ENCODE measurements at regions not wholly inside any gene's neighbourhood (a gene's known extent, or its start where the extent isn't known, plus 50 kb on each side); places are given as distances from the start of the nearest gene placed in this dataset.

- H3K36me3 ChIP-seq, result no peaks in the 10 kb centered on the region
- H3K27me3 ChIP-seq, result no peaks in the 10 kb centered on the region
- TF ChIP-seq POLR2A (IDR thresholded peaks at IDR 0.05), result no peak
- no peak for TF ChIP-seq CTCF (IDR thresholded peaks at IDR 0.05)
- no peaks in the 10 kb centered on the region for H3K4me1 ChIP-seq
- H3K27ac ChIP-seq, result no peak overlapping the region
- no peak for DNase-seq
- no peak overlapping the region for H3K4me3 ChIP-seq
- no peaks in the 10 kb centered on the region for H3K9me3 ChIP-seq
These were observed 331.3 kb upstream of the DCC start for GRCh38 chr18:52008736-52009135.

GRCh38 chr18:52009958-52010357, 330.0 kb upstream of the DCC start:
- Histone ChIP-seq H3K27ac (no peak overlapping the region), H3K27me3 (no peaks in the 10 kb centered on the region), H3K4me1 (no peaks in the 10 kb centered on the region), H3K4me3 (no peak overlapping the region), H3K9me3 (no peaks in the 10 kb centered on the region), H3K36me3 (no peaks in the 10 kb centered on the region)
- no peak for DNase-seq
- TF ChIP-seq POLR2A (IDR thresholded peaks at IDR 0.05) (no peak), CTCF (IDR thresholded peaks at IDR 0.05) (no peak)

GRCh38 chr18:52045946-52046675, 293.9 kb upstream of the DCC start:
- Histone ChIP-seq H3K27me3 (no peaks in the 10 kb centered on the region), H3K9me3 (no peaks in the 10 kb centered on the region), H3K4me3 (no peak overlapping the region), H3K36me3 (no peaks in the 10 kb centered on the region), H3K4me1 (no peaks in the 10 kb centered on the region), H3K27ac (no peak overlapping the region)
- no peak for DNase-seq
- no peak for TF ChIP-seq POLR2A (IDR thresholded peaks at IDR 0.05)
- TF ChIP-seq CTCF (IDR thresholded peaks at IDR 0.05), result no peak

- Histone ChIP-seq H3K9me3 (no peaks in the 10 kb centered on the region), H3K27ac (no peak overlapping the region), H3K27me3 (no peaks in the 10 kb centered on the region), H3K36me3 (no peaks in the 10 kb centered on the region), H3K4me1 (no peaks in the 10 kb centered on the region), H3K4me3 (no peak overlapping the region)
- TF ChIP-seq CTCF (IDR thresholded peaks at IDR 0.05) (no peak), POLR2A (IDR thresholded peaks at IDR 0.05) (no peak)
- no peak for DNase-seq
These were observed 293.2 kb upstream of the DCC start for GRCh38 chr18:52046842-52047241.

GRCh38 chr18:52054324-52054723, 285.7 kb upstream of the DCC start:
- H3K9me3 ChIP-seq, result no peaks in the 10 kb centered on the region
- H3K36me3 ChIP-seq, result no peaks in the 10 kb centered on the region
- H3K27me3 ChIP-seq, result no peaks in the 10 kb centered on the region
- no peak overlapping the region for H3K27ac ChIP-seq
- no peak for TF ChIP-seq CTCF (IDR thresholded peaks at IDR 0.05)
- TF ChIP-seq POLR2A (IDR thresholded peaks at IDR 0.05), result no peak
- no peak for DNase-seq
- H3K4me1 ChIP-seq, result no peaks in the 10 kb centered on the region
- H3K4me3 ChIP-seq, result no peak overlapping the region
